ENCODE measurements at regions not wholly inside any gene's neighbourhood (a gene's known extent, or its start where the extent isn't known, plus 50 kb on each side); places are given as distances from the start of the nearest gene placed in this dataset.

- no peaks in the 10 kb centered on the region for H3K79me2 ChIP-seq (ENCODE audit: insufficient read depth, low read length)
- FAIRE-seq (no peak), ATAC-seq (no peak), DNase-seq (ENCODE audit: low spot score) (no peak)
- H3K9me3 ChIP-seq (ENCODE audit: low read length), result no peaks in the 10 kb centered on the region
- BruUV-seq (replicated peaks), result no TSS peak
- no peak overlapping the region for H3K4me3 ChIP-seq (replicated peaks in 1 of 3; ENCODE audit: insufficient read depth in 1 of 3, low read depth in 2 of 3, low read length in 3 of 3)
- peaks cover 0 to 7% of the 10 kb centered on the region in 2 experiments; a peak in 1 of 5 replicates for H3K27me3 ChIP-seq (ENCODE audit: control insufficient read depth in 1 of 2, insufficient read depth in 2 of 2, low read length in 2 of 2)
- in situ Hi-C loops (cut with HindIII; ENCODE audit: extremely low pct_ligation_motif_present, low pct_unique_long_range_greater_than_20kb) (no loop called here), intact Hi-C loops (cut with micrococcal nuclease; ENCODE audit: unreplicated experiment) (no loop called here)
- ChIA-PET CTCF (ENCODE audit: low intra/inter-chr PET ratio, low total read pairs) (no interaction called here), POLR2A (no interaction called here)
- H3K4me1 ChIP-seq (ENCODE audit: insufficient read depth, low read length), result no peaks in the 10 kb centered on the region
- TF ChIP-seq ZNF280D (CRISPR knock-in tag; IDR thresholded peaks at IDR 0.05) (no peak), ZNF776 (CRISPR knock-in tag; IDR thresholded peaks at IDR 0.05) (no peak), GRHL1 (CRISPR knock-in tag; conservative IDR thresholded peaks at IDR 0.05) (no peak), PRDM4 (CRISPR knock-in tag; IDR thresholded peaks at IDR 0.05; ENCODE audit: borderline replicate concordance) (no peak), POLR2AphosphoS5 (IDR thresholded peaks at IDR 0.05; ENCODE audit: low read depth, low read length) (no peak), SUZ12 (IDR thresholded peaks at IDR 0.05; ENCODE audit: low read depth, low read length) (no peak), NFIC (IDR thresholded peaks at IDR 0.05; ENCODE audit: low read length) (no peak), ATF2 (CRISPR knock-in tag; IDR thresholded peaks at IDR 0.05) (no peak), SMARCE1 (IDR thresholded peaks at IDR 0.05; ENCODE audit: borderline replicate concordance) (no peak), CENPT (CRISPR knock-in tag; IDR thresholded peaks at IDR 0.05; ENCODE audit: low read depth) (no peak), ZFYVE20 (CRISPR knock-in tag; IDR thresholded peaks at IDR 0.05; ENCODE audit: borderline replicate concordance, low read depth) (no peak), FOXP4 (CRISPR knock-in tag; IDR thresholded peaks at IDR 0.05) (no peak)
- no peak overlapping the region for H3K4me2 ChIP-seq (ENCODE audit: low read depth, low read length)
- H3K36me3 ChIP-seq (replicated peaks in 1 of 2; ENCODE audit: control insufficient read depth in 1 of 2, insufficient read depth in 2 of 2, low read length in 2 of 2), result no peaks in the 10 kb centered on the region
- H4K20me1 ChIP-seq (ENCODE audit: insufficient read depth, low read length), result no peaks in the 10 kb centered on the region
- no peak overlapping the region for H3K9ac ChIP-seq (ENCODE audit: insufficient read depth, low read depth, low read length)
- H3K27ac ChIP-seq (ENCODE audit: extremely low read length, insufficient read depth, low read length), result no peak overlapping the region
- no peak overlapping the region for H2AFZ ChIP-seq (ENCODE audit: low read length)
Observed at GRCh38 chr5:171669571-171669970, 116.0 kb upstream of the SMIM23 start.

Measured in HepG2 (cell line).